Left renal pelvis (tissue), 4 donors: ENCODE measurements at regions not wholly inside any gene's neighbourhood (a gene's known extent, or its start where the extent isn't known, plus 50 kb on each side); places are given as distances from the start of the nearest gene placed in this dataset.
"Not testable (repeated sequence)": the region's sequence is repeated elsewhere in the genome, so short reads cannot be mapped to it uniquely, and the experiment has no call there.

Experiments
- DNase-seq, 4 donors: peaks; one replicate each; pipeline ENCODE4 v3.0.0-alpha.2; 2013; ENCODE audit warnings: low read depth in 4 of 4, low spot score in 3 of 4

DNA sequence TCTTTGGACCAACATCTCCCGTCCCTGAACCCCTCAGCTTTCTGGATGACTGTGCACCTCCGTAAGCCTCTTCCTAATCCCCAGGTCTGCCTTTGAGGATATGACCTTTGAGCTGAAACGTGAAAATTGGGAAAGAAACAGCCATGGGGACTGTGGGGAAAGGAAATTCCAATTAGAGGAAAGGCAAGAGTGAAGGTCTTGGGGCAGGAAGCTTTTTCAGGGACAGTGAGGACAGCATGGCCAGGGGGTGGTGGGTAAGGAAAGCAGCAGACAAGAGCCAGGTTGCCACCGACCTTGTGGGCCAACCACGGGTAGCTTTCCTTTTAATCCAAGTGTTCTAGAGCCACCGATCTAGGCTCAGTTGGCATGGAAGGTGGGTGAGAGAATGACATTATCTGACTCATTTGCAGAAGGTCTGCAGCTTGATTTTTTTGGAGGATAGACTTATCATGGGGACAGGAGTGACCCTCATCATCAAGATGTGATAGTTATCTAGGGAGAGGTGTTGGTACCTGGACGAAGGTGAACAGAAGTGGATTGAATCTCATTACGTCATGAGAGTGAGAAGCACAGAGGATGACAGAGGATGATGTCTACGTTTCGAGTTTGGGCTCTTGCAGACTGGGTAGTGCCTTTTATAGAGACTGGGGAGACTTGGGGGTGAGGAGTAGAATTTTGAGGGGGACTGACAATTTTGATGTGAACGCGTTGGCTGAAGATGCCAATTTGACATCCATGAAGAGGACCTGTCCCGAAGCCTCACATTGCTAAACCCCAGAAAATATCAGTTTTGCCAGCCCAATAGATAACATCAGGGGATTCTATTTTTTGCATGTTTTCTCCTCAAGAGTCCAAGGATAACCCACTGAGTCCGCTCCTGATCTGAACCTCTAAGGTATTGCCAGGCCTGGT, 136.7 kb upstream of the PEG3 start:
- DNase-seq: no peak

- DNase-seq: no peak
Measured at GRCh38 chr19:56978023-56978565, 137.6 kb upstream of the PEG3 start.

GRCh38 chr19:56980326-56980725, 139.5 kb upstream of the USP29 start:
- DNase-seq: not testable (repeated sequence)

DNA sequence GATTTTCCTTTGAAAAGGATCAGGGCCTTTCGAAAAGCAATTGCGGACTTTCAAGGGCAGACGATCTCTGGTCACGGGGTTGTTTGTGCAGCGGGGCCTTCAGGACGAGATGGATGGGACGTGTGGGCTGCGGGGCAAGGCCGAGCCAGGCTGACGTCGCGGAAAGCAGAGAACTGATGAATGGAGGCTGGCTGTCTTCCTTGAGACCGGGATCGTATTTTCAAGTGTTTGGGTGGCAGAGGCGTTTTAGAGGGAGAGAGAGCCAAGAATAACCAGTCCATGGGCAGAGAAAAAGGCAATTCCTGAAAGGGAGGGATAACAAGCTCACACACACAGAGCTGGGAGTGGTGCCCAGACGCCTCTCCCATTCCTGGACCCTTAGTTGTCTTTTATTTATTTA, 138.9 kb upstream of the USP29 start:
- DNase-seq: no peak

GRCh38 chr19:56981440-56981839, 138.3 kb upstream of the USP29 start:
- not testable (repeated sequence) for DNase-seq

GRCh38 chr19:56983171-56983570, 136.6 kb upstream of the USP29 start:
- DNase-seq: no peak

- DNase-seq: no peak
Measured at GRCh38 chr19:56983804-56984203, 136.0 kb upstream of the USP29 start.

- DNase-seq: no peak
Measured at GRCh38 chr19:56986386-56986785, 133.4 kb upstream of the USP29 start.

GRCh38 chr19:56987184-56987583, 132.6 kb upstream of the USP29 start:
- no peak for DNase-seq

- DNase-seq: no peak
Measured at GRCh38 chr19:56988299-56988698, 131.5 kb upstream of the USP29 start.

- no peak for DNase-seq
Measured at GRCh38 chr19:56991912-56992311, 127.9 kb upstream of the USP29 start.

- DNase-seq: no peak
Measured at GRCh38 chr19:56993851-56994250, 125.9 kb upstream of the USP29 start.

DNA sequence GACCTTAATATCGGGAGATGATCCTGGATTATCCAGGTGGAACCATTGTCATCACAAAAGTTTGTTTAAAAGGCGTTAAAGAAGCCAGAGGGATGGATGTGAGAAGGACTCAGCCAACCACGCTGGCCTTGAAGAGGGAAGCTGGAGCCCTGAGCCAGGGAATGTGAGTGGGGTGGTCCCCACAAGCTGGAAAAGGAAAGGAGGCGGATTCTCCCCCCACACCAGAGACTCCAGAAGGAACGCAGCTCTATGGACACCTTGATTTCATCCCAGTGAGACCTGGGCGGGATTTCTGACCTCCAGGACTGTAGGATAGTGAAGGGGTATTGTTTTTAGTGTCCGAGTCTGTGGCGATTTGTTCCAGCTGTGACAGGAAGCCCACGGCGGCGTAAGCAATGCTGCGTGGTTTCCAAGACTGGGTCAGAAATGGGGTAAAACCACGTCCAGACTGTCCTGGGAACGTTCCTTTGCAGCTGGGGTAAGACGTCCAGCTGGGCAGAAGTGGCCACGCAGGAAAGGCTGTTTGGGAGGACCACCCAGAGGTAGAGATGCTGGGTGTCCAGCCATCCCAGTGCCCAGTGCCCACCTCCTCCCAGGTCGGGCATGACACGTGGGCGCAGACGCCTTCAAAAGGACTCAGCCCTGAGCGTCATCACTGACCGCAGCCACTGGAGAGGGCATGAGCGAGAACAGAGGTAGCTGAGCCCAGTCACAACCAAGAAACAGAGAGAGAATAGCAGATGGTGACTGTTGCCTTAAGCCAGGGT, 125.4 kb upstream of the USP29 start:
- no peak for DNase-seq

DNA sequence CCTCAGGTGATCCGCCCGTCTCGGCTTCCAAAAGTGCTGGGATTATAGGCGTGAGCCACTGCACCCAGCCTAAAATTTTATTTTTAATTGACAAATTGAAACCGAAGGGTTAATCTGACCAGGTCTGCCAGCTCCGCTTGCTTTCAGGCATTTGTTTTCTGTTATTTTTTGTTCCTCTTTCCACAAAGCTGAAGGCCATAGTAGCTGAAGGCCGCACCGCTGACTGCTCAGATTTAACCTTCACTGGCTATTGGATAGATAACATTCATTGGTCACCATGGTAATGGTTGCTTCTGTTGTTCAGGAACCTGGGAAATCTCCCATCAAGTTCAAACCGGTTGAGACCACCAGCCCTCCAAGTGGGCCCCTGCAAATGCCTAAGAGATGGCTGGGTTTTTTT, 124.5 kb upstream of the USP29 start:
- no peak for DNase-seq

GRCh38 chr19:57002195-57002601, 117.6 kb upstream of the USP29 start:
- DNase-seq: no peak

GRCh38 chr19:57002710-57003109, 117.1 kb upstream of the USP29 start:
- DNase-seq: no peak

GRCh38 chr19:57004418-57004817, 115.4 kb upstream of the USP29 start:
- no peak for DNase-seq

GRCh38 chr19:57008432-57008831, 111.4 kb upstream of the USP29 start:
- DNase-seq: no peak

DNA sequence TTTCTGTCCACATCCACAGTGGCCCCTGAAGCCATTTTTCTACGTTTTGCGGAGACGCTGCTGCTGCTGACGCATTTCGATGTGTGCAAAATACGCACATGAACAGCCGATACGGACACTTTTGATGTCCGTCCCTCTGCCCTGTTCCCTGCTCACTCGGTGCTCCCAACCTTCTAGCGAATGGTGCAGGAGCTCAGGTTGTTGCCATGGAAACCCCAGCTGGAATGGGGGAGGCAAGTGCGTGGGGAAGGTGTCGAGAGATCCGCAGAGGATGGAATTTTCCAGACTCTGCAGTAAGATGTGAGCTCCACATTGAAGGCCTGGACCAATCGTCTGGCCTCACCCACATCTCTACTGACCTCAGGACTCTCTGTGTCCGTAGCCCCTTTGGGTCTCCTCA, 109.2 kb upstream of the USP29 start:
- DNase-seq: no peak

- no peak for DNase-seq
Measured at GRCh38 chr19:57016076-57016475, 103.7 kb upstream of the USP29 start.

DNA sequence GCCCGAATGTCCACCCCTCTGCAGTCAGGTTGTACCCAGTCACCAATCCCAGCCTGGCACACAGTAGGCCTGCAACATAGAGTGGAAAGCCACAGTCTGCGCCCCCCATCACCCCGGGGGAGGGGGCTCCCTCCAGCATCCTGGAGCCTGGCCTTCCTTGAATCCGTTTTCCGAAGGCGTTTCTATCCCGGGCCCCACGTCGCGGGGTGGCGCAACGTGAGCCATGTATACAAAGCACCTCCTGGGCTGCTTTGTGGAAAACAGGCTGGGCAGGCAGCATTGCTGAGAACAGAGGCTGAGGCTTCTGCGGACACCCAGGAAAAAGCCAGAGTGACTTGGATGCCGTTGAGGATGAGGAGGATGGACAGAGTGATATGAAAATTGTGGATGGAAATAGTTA, 103.3 kb upstream of the USP29 start:
- DNase-seq: no peak

GRCh38 chr19:57025491-57025890, 94.3 kb upstream of the USP29 start:
- DNase-seq: no peak
